ENCODE measurements at regions not wholly inside any gene's neighbourhood (a gene's known extent, or its start where the extent isn't known, plus 50 kb on each side); places are given as distances from the start of the nearest gene placed in this dataset.

DNA sequence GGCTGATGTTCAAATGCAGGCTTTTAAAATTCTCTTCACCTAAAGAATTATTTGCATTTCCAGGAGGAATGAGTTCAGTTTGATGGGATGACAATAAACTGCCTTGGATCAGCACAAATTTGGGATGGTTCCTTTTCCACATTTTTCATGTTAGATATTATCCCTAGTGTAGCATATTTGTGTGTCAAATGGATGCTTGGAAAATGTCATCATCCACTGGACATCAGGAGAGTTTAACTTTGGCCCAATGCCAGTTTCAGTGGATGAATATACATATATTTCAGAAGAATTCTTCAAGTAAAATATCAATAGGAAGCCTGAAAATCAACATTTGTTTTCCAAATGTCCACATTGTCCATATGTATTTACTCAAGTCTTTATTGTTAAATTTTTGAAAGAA is 116.5 kb upstream of the COL24A1 start (continued):
- TF ChIP-seq CUX1 (IDR thresholded peaks at IDR 0.05; ENCODE audit: insufficient replicate concordance, low read depth, low read length), result no peak

GRCh38 chr1:86272083-86272482 is 115.5 kb upstream of the COL24A1 start:
- no peaks in the 10 kb centered on the region for H3K79me2 ChIP-seq (ENCODE audit: control insufficient read depth, insufficient read depth, low read length)
- intact Hi-C loops (cut with micrococcal nuclease; ENCODE audit: unreplicated experiment), result no loop called here
- RAD21 ChIA-PET (ENCODE audit: unreplicated experiment), result no interaction called here
- TF ChIP-seq, protein P1, sequence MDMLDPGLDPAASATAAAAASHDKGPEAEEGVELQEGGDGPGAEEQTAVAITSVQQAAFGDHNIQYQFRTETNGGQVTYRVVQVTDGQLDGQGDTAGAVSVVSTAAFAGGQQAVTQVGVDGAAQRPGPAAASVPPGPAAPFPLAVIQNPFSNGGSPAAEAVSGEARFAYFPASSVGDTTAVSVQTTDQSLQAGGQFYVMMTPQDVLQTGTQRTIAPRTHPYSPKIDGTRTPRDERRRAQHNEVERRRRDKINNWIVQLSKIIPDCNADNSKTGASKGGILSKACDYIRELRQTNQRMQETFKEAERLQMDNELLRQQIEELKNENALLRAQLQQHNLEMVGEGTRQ (IDR thresholded peaks at IDR 0.05; ENCODE audit: borderline replicate concordance, low read depth, low read length), result no peak
- TF ChIP-seq ZNF592 (IDR thresholded peaks at IDR 0.05) (no peak), E2F8 (IDR thresholded peaks at IDR 0.05; ENCODE audit: low read depth, partially characterized antibody) (no peak), TCF7 (IDR thresholded peaks at IDR 0.05; ENCODE audit: borderline replicate concordance) (no peak), NFXL1 (IDR thresholded peaks at IDR 0.05; ENCODE audit: borderline replicate concordance) (no peak), CEBPB (IDR thresholded peaks at IDR 0.05; ENCODE audit: borderline replicate concordance in 1 of 2, low read depth in 2 of 2, low read length in 2 of 2) (no peak)
- TF ChIP-seq, protein P2, sequence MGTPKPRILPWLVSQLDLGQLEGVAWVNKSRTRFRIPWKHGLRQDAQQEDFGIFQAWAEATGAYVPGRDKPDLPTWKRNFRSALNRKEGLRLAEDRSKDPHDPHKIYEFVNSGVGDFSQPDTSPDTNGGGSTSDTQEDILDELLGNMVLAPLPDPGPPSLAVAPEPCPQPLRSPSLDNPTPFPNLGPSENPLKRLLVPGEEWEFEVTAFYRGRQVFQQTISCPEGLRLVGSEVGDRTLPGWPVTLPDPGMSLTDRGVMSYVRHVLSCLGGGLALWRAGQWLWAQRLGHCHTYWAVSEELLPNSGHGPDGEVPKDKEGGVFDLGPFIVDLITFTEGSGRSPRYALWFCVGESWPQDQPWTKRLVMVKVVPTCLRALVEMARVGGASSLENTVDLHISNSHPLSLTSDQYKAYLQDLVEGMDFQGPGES (IDR thresholded peaks at IDR 0.05), result no peak

More at GRCh38 chr1:86272083-86272482, 115.5 kb upstream of the COL24A1 start:
- DNase-seq (ENCODE audit: low read depth, low spot score) (no peak), FAIRE-seq (no peak), ATAC-seq (no peak)
- H3K9ac ChIP-seq (ENCODE audit: control insufficient read depth, insufficient read depth, low read length), result no peak overlapping the region
- H3K4me3 ChIP-seq, result no peak overlapping the region
- ChIA-PET CTCF (no interaction called here), SMC1A (ENCODE audit: uncharacterized antibody, unreplicated experiment) (no interaction called here), POLR2A (no interaction called here)
- H3K4me1 ChIP-seq (ENCODE audit: control insufficient read depth, insufficient read depth, low read length), result no peaks in the 10 kb centered on the region
- H3K36me3 ChIP-seq (ENCODE audit: control insufficient read depth in 2 of 2, insufficient read depth in 2 of 2, low read length in 1 of 2), result no peaks in the 10 kb centered on the region
- in situ Hi-C loops (cut with MboI), result no loop called here
- no peak overlapping the region for H3K27ac ChIP-seq (ENCODE audit: control insufficient read depth, insufficient read depth)
- no peaks in the 10 kb centered on the region for H4K20me1 ChIP-seq (ENCODE audit: control insufficient read depth, insufficient read depth)
- WGBS (ENCODE audit: insufficient coverage, insufficient replicate concordance, low lambda C conversion rate, missing lambda C conversion rate), result 49% methylated on average over 3 of the region's 3 CpGs
- no peak overlapping the region for H2AFZ ChIP-seq (ENCODE audit: control insufficient read depth, low read depth, low read length)
- no peaks in the 10 kb centered on the region for H3K9me3 ChIP-seq (replicated peaks; ENCODE audit: control insufficient read depth, insufficient read depth, low read length)
- BruUV-seq (replicated peaks), result no TSS peak
- H3K27me3 ChIP-seq (replicated peaks in 1 of 2; ENCODE audit: control insufficient read depth in 2 of 2, insufficient read depth in 2 of 2, low read length in 1 of 2), result no peaks in the 10 kb centered on the region
- no peak overlapping the region for H3K4me2 ChIP-seq (ENCODE audit: control insufficient read depth, insufficient read depth)
